Stimulated activated CD4-positive, alpha-beta T cell treated with anti-CD3 and anti-CD28 coated beads, Interleukin-12 subunit alpha, Interleukin-12 subunit beta, amount 100 ng/mL, for 24 hours (primary cell): ENCODE measurements at regions not wholly inside any gene's neighbourhood (a gene's known extent, or its start where the extent isn't known, plus 50 kb on each side); places are given as distances from the start of the nearest gene placed in this dataset.
"Not testable (repeated sequence)": the region's sequence is repeated elsewhere in the genome, so short reads cannot be mapped to it uniquely, and the experiment has no call there.

Experiments used
- DNase-seq, 2 experiments: peaks; one replicate each; pipeline ENCODE4 v3.0.0-alpha.2; 2020; ENCODE audit warnings: low read depth in 2 of 2

- DNase-seq = no peak
These were observed 449.1 kb upstream of the NRP1 start for GRCh38 chr10:33783557-33783956.

GRCh38 chr10:33783078-33783477 lies 448.6 kb upstream of the NRP1 start:
- no peak for DNase-seq

- no peak for DNase-seq
These were observed 447.3 kb upstream of the NRP1 start for GRCh38 chr10:33781606-33782395.

- no peak for DNase-seq
These were observed 446.5 kb upstream of the NRP1 start for GRCh38 chr10:33780961-33781360.

- no peak for DNase-seq
These were observed 442.8 kb upstream of the NRP1 start for GRCh38 chr10:33777223-33777622.

GRCh38 chr10:33776419-33777070 lies 442.1 kb upstream of the NRP1 start:
- no peak for DNase-seq

- no peak for DNase-seq
These were observed 440.4 kb upstream of the NRP1 start for GRCh38 chr10:33774857-33775256.

- no peak for DNase-seq
These were observed 439.5 kb upstream of the NRP1 start for GRCh38 chr10:33773886-33774480.

GRCh38 chr10:33773253-33773573 lies 438.7 kb upstream of the NRP1 start:
- no peak for DNase-seq

- DNase-seq = no peak
These were observed 438.1 kb upstream of the NRP1 start for GRCh38 chr10:33772370-33773252.

GRCh38 chr10:33771856-33772255 lies 437.4 kb upstream of the NRP1 start:
- DNase-seq = not testable (repeated sequence)

GRCh38 chr10:33764694-33765185 lies 430.3 kb upstream of the NRP1 start:
- no peak for DNase-seq

- DNase-seq = no peak
These were observed 425.8 kb upstream of the NRP1 start for GRCh38 chr10:33760056-33760943.

GRCh38 chr10:33759191-33759590 lies 424.7 kb upstream of the NRP1 start:
- no peak for DNase-seq

GRCh38 chr10:33758299-33758698 lies 423.8 kb upstream of the NRP1 start:
- DNase-seq = no peak

- no peak for DNase-seq
These were observed 419.6 kb upstream of the NRP1 start for GRCh38 chr10:33754052-33754451.

- no peak for DNase-seq
These were observed 418.9 kb upstream of the NRP1 start for GRCh38 chr10:33753389-33753788.

GRCh38 chr10:33749790-33750189 lies 415.3 kb upstream of the NRP1 start:
- DNase-seq = no peak

- no peak for DNase-seq
These were observed 414.7 kb upstream of the NRP1 start for GRCh38 chr10:33749067-33749735.

- no peak for DNase-seq
These were observed 412.4 kb upstream of the NRP1 start for GRCh38 chr10:33746836-33747268.
